ENCODE measurements at regions not wholly inside any gene's neighbourhood (a gene's known extent, or its start where the extent isn't known, plus 50 kb on each side); places are given as distances from the start of the nearest gene placed in this dataset.

DNA sequence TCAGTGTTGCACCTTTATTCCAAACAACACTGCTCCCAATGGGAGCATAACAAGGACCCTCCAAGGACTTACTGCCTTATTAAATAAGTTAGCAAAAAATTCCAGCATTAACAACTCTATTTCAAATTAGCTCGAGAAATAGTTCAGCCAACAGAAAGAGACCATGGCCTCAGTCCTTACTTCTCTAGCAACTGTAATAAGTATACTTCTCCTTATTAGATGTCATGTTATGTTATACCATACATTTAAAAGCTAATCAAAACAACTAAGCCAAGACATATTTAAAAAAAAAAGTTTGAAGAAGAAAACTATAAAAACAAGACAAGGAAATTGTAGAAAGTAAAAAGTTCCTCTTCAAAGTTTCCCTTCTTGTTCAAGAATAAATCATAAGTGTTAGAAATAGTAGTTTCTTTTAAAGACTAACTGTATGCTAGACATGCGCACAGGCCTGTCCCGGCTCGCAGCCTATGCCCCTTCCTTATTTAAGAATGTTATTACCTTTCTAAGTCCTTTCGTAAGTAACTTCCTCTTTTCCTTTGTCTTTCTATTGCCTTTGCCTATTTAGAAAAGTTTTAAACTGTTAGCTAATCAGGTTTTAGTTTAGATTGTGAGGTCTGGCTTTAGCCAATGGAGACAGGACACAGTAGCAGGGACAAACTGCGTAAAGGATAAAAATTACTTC is 68.6 kb downstream of the RESF1 start:
- no peaks in the 10 kb centered on the region for H4K20me1 ChIP-seq (ENCODE audit: insufficient read depth)
- H3K4me1 ChIP-seq (ENCODE audit: insufficient read depth), result 0 out of 2 replicates have a peak, but pooled peaks cover 4% of the 10 kb centered on the region
- H2AFZ ChIP-seq, result no peak overlapping the region
- DNase-seq, result no peak
- no peak overlapping the region for H3K4me2 ChIP-seq (ENCODE audit: unreplicated experiment)
- no peak overlapping the region for H3K4me3 ChIP-seq
- in situ Hi-C loops (cut with MboI), result no loop called here
- H3K9ac ChIP-seq, result no peak overlapping the region
- no peak overlapping the region for H3K27ac ChIP-seq
- no peaks in the 10 kb centered on the region for H3K9me2 ChIP-seq (ENCODE audit: insufficient read depth)
- H3F3A ChIP-seq (ENCODE audit: insufficient read depth), result no peaks in the 10 kb centered on the region
- WGBS, 2 experiments (ENCODE audit: low coverage in 1 of 2, low lambda C conversion rate in 2 of 2, missing lambda C conversion rate in 2 of 2), result 91 to 93% methylated on average over 6 of the region's 6 CpGs
- no peaks in the 10 kb centered on the region for H3K36me3 ChIP-seq (ENCODE audit: low read depth)
- 0 out of 2 replicates have a peak, but pooled peaks cover 5% of the 10 kb centered on the region for H3K27me3 ChIP-seq (replicated peaks; ENCODE audit: insufficient read depth)
- no peaks in the 10 kb centered on the region for H3K79me2 ChIP-seq (ENCODE audit: insufficient read depth)
- no peaks in the 10 kb centered on the region for H3K9me3 ChIP-seq (ENCODE audit: low read depth)
- TF ChIP-seq EZH2phosphoT487 (IDR thresholded peaks at IDR 0.05; ENCODE audit: insufficient read depth, low read depth) (no peak), EZH2 (IDR thresholded peaks at IDR 0.05; ENCODE audit: insufficient read depth, poor library complexity, severe bottlenecking) (no peak)

DNA sequence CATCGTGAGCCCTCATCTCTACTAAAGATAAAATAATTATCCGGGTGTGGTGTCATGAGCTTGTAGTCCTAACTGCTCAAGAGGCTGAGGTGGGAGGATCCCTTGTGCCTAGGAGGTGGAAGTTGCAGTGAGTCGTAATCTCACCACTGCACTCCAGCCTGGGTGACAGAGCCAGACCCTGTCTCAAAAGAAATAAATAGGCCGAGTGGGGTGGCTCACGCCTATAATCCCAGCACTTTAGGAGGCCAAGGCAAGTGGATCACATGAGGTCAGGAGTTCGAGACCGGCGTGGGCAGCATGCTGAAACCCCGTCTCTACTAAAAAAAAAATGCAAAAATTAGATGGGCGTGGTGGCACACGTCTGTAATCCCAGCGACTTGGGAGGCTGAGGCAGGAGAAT is 70.9 kb downstream of the RESF1 start:
- H2AFZ ChIP-seq, result no peak overlapping the region
- no peak overlapping the region for H3K4me3 ChIP-seq
- 0 out of 2 replicates have a peak, but pooled peaks cover 4% of the 10 kb centered on the region for H3K4me1 ChIP-seq (ENCODE audit: insufficient read depth)
- H3K79me2 ChIP-seq (ENCODE audit: insufficient read depth), result no peaks in the 10 kb centered on the region
- H3K36me3 ChIP-seq (ENCODE audit: low read depth), result no peaks in the 10 kb centered on the region
- in situ Hi-C loops (cut with MboI), result no loop called here
- H3K9ac ChIP-seq, result no peak overlapping the region
- 0 out of 2 replicates have a peak, but pooled peaks cover 5% of the 10 kb centered on the region for H3K27me3 ChIP-seq (replicated peaks; ENCODE audit: insufficient read depth)
- WGBS, 2 experiments (ENCODE audit: low coverage in 1 of 2, low lambda C conversion rate in 2 of 2, missing lambda C conversion rate in 2 of 2), result 91 to 94% methylated on average over 12 of the region's 12 CpGs
- no peaks in the 10 kb centered on the region for H4K20me1 ChIP-seq (ENCODE audit: insufficient read depth)
- no peaks in the 10 kb centered on the region for H3K9me2 ChIP-seq (ENCODE audit: insufficient read depth)
- no peak for DNase-seq
- H3K9me3 ChIP-seq (ENCODE audit: low read depth), result no peaks in the 10 kb centered on the region
- TF ChIP-seq EZH2phosphoT487 (IDR thresholded peaks at IDR 0.05; ENCODE audit: insufficient read depth, low read depth), result no peak
- TF ChIP-seq EZH2 (IDR thresholded peaks at IDR 0.05; ENCODE audit: insufficient read depth, poor library complexity, severe bottlenecking), result no peak
- no peaks in the 10 kb centered on the region for H3F3A ChIP-seq (ENCODE audit: insufficient read depth)
- no peak overlapping the region for H3K27ac ChIP-seq
- H3K4me2 ChIP-seq (ENCODE audit: unreplicated experiment), result no peak overlapping the region

GRCh38 chr12:32030676-32031075 is 71.5 kb downstream of the RESF1 start:
- WGBS, 2 experiments (ENCODE audit: low coverage in 1 of 2, low lambda C conversion rate in 2 of 2, missing lambda C conversion rate in 2 of 2), result 98 to 99% methylated on average over 2 of the region's 2 CpGs
- Histone ChIP-seq H3K9me3 (ENCODE audit: low read depth) (no peaks in the 10 kb centered on the region), H3K27ac (no peak overlapping the region), H3K9ac (no peak overlapping the region), H3K36me3 (ENCODE audit: low read depth) (no peaks in the 10 kb centered on the region), H3K9me2 (ENCODE audit: insufficient read depth) (no peaks in the 10 kb centered on the region), H3K79me2 (ENCODE audit: insufficient read depth) (no peaks in the 10 kb centered on the region), H3K27me3 (replicated peaks; ENCODE audit: insufficient read depth) (0 out of 2 replicates have a peak, but pooled peaks cover 5% of the 10 kb centered on the region), H3K4me2 (ENCODE audit: unreplicated experiment) (no peak overlapping the region), H3K4me3 (no peak overlapping the region), H2AFZ (no peak overlapping the region), H3K4me1 (ENCODE audit: insufficient read depth) (0 out of 2 replicates have a peak, but pooled peaks cover 4% of the 10 kb centered on the region), H3F3A (ENCODE audit: insufficient read depth) (no peaks in the 10 kb centered on the region), H4K20me1 (ENCODE audit: insufficient read depth) (no peaks in the 10 kb centered on the region)
- in situ Hi-C loops (cut with MboI), result no loop called here
- no peak for TF ChIP-seq EZH2phosphoT487 (IDR thresholded peaks at IDR 0.05; ENCODE audit: insufficient read depth, low read depth)
- no peak for TF ChIP-seq EZH2 (IDR thresholded peaks at IDR 0.05; ENCODE audit: insufficient read depth, poor library complexity, severe bottlenecking)
- no peak for DNase-seq

DNA sequence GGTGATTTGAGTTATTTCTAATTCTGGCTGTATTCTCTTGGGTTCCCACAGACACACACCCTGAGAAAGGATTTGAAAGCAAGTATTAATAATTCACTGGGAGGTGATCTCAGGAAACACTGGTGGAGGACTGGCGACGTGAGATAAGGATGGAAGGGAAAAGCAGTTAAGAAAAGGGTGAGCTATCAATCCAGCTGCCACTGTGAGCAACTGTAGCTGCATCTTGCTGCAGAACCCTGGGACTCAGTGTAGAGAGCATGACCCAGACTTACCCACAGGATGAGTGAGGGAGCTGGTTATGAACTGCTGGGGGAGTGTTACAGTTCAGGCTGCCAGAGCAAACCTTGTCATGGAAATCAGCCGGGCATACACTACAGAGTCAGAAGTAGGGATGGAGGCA is 71.9 kb downstream of the RESF1 start:
- Histone ChIP-seq H3F3A (ENCODE audit: insufficient read depth) (no peaks in the 10 kb centered on the region), H3K79me2 (ENCODE audit: insufficient read depth) (no peaks in the 10 kb centered on the region), H3K27me3 (replicated peaks; ENCODE audit: insufficient read depth) (0 out of 2 replicates have a peak, but pooled peaks cover 5% of the 10 kb centered on the region), H3K4me1 (ENCODE audit: insufficient read depth) (0 out of 2 replicates have a peak, but pooled peaks cover 4% of the 10 kb centered on the region), H2AFZ (no peak overlapping the region), H3K4me3 (no peak overlapping the region), H3K27ac (no peak overlapping the region), H3K36me3 (ENCODE audit: low read depth) (no peaks in the 10 kb centered on the region), H3K4me2 (ENCODE audit: unreplicated experiment) (no peak overlapping the region), H3K9ac (no peak overlapping the region), H3K9me2 (ENCODE audit: insufficient read depth) (no peaks in the 10 kb centered on the region), H3K9me3 (ENCODE audit: low read depth) (no peaks in the 10 kb centered on the region), H4K20me1 (ENCODE audit: insufficient read depth) (no peaks in the 10 kb centered on the region)
- WGBS, 2 experiments (ENCODE audit: low coverage in 1 of 2, low lambda C conversion rate in 2 of 2, missing lambda C conversion rate in 2 of 2), result 67 to 72% methylated on average over 3 of the region's 3 CpGs
- TF ChIP-seq EZH2 (IDR thresholded peaks at IDR 0.05; ENCODE audit: insufficient read depth, poor library complexity, severe bottlenecking) (no peak), EZH2phosphoT487 (IDR thresholded peaks at IDR 0.05; ENCODE audit: insufficient read depth, low read depth) (no peak)
- in situ Hi-C loops (cut with MboI), result no loop called here
- DNase-seq, result no peak

Data from GM23248 (cell line).